ENCODE measurements at regions not wholly inside any gene's neighbourhood (a gene's known extent, or its start where the extent isn't known, plus 50 kb on each side); places are given as distances from the start of the nearest gene placed in this dataset.

- TF ChIP-seq CTCF (IDR thresholded peaks at IDR 0.05), result no peak
- TF ChIP-seq POLR2A (IDR thresholded peaks at IDR 0.05), result no peak
Observed at GRCh38 chr9:79073201-79073600, 498.6 kb upstream of the TLE4 start.

Data from uterus (tissue), 2 donors.